Stimulated activated CD4-positive, alpha-beta T cell treated with anti-CD3 and anti-CD28 coated beads, Interleukin-12 subunit alpha, Interleukin-12 subunit beta, amount 100 ng/mL, for 48 hours (primary cell): ENCODE measurements at regions not wholly inside any gene's neighbourhood (a gene's known extent, or its start where the extent isn't known, plus 50 kb on each side); places are given as distances from the start of the nearest gene placed in this dataset.
A peak's percentile ranks its signal among the peaks of the same experiment; 100 is the strongest.

Experiments used
- DNase-seq, 3 donors: peaks; one replicate each; pipeline ENCODE4 v3.0.0-alpha.2; 2020; ENCODE audit warnings: low read depth in 2 of 3, low spot score in 1 of 3

DNA sequence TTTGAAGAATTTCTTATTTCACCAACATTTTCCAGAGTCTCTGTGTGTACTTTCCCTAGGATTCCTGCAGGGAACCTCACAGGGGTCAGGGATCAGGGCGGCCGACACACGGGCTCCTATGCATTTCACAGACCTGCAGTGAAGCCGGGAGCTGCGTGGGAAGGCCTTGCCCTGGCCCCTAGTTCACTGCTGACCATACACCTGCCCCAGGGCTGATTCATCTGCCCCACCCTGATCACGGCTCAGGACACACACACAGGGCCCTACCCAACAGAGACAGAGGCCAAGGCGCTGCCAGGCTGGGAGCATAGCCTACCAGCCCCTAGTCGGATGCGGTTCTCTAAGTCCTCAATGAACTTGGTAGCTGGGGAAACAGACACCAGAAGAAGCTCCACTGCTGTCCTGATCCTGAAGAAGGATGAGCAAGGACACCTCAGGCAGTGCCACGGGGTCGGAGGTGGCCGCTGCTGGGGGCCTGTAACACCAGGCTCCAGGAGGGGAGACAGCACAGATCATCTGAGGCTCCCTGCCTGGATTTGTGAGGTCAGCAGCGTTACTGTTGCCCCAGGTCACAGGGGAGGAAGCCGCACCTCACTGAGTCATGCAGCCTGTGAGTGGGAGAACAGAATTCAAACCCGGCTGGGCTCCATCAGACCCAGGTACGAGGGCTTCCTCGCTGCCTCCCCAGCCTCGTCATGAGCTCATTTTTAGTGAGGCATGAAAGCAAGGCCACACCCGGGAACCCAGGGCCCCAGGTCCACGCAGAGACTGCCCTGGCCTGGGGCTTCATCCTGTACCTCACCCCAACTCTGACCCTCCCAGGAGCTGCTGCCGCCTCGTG is 278.8 kb upstream of the PPP2R2D start:
- DNase-seq = no peak

DNA sequence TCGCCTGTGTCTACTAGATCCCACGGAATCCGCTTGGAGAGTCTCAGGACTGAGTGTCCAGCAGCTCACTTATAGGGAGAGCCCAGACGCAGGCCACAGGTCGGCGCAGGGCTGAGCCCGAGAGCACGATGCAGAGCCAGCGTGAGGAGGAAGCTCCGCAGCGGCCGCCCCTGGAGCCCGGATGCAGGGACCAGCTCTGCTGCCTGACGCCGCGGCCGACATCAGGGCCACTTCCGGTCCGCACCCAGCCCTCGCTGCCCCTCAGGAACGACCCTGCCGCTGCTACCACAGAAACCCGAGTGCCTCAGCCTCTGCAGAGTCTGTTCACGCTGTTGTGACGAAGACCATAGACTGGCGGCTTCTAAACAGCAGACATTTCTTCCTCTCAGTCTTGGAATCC is 275.8 kb upstream of the PPP2R2D start:
- no peak for DNase-seq

DNA sequence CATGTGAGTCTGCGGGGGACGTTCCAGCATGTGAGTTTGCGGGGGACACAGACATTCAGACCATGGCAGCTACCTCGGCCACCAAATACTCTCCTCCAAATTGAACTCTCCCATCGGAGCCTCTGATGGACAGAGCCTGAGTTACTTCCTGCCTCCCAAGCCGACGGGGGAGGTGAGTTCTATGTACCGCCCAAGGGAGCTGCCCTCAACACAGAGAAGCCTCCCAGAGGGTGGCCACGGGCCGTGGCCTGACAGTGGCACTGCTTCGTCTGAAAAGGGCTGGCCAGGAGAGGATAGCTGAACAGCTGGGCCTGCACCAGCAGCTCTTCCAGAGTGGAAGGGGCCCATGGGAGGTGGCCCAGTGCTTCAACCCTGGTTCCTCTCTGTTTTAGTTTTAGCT is 274.5 kb upstream of the PPP2R2D start:
- no peak for DNase-seq

DNA sequence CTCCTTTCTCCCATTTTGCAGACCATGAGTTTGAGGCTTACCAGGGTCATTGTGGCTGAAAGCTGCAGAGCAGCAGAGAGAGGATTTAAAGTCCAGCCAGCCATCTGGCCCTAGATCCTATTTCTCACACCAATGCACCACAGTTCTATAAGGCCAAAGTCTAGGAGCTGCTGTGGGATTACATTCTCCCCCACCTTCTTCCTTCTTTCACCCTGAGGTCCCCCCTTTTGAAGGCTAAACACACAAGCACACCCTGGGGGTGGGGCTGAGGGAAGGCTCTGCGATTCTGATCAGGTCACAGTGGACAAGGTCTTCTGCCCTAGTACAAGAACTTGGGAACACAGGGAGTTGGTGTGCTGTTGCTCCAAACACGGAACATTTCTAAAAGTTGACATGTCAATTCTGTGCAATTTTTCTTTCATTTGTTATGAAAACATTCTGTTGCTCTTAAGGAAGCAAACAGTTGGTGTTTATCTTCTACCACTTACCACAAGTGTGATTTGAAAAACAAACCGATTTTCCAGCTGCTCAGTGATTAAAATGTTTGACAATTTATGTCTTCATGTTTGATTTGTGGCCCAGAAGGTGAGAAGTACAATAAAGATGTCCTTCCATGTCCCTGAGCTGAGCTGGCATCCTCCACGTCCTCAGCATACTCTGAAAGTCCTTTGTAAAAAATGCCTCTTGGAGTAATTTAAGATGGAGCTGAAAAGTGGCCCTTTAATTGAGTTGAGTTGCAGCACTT is 271.6 kb upstream of the PPP2R2D start:
- no peak for DNase-seq

DNA sequence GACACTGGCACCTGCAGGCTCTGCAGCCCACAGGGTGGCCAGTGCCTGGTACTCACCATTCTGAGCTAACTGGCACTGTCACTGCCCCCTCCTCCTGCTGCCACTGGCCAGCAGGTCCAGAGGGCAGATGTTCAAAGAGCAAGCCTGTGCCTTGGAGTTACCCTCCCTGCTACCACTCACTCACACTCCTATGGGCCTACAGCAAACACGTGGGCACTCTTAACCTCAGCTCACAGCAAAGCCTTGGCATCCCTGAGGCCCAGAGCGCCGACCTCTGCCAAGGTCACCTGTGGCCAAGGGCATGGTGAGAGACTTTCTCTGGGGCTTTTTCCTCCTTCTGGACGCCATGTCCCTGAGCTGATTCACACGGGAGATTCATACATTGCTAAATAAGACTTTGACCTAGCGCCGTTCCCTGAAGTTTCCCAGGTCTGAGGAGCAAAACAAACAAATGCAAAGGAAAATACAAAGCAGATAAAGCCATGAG is 270.0 kb upstream of the PPP2R2D start:
- no peak for DNase-seq

DNA sequence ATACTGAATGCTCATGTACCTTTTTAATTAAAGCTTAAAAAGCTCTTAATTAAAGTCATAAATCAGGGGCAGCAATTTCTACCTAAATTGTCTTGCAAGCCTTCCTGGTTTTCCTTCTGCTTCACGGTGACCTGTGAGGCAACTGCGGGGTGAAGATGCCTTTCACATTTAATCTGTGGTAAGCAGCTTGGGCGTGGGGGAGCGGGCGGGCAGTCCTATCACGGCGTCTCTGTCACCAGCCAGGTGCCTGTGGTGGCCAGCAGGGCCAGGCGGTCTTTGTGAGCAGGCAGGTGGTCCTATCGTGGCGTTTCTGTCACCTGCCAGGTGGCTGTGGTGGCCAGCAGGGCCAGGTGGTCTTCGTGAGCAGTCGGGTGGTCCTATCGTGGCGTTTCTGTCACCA is 269.2 kb upstream of the PPP2R2D start:
- no peak for DNase-seq

DNA sequence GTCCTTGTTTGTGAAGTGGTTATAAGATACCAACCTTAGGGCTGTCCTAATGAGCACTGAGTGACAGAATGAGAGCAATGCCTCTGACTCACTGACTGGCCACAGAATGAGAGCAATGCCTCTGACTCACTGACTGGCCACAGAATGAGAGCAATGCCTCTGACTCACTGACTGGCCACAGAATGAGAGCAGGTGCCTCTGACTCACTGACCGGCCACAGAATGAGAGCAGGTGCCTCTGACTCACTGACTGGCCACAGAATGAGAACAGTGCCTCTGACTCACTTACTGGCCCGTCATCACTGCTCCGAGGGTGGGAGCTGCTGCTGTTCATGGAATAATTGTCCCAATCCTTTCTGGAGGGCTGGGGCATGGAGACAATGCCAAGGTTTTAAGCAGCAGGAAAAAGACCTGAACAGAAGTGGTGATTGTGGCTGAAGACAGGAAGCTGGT is 265.2 kb upstream of the PPP2R2D start:
- no peak for DNase-seq

DNA sequence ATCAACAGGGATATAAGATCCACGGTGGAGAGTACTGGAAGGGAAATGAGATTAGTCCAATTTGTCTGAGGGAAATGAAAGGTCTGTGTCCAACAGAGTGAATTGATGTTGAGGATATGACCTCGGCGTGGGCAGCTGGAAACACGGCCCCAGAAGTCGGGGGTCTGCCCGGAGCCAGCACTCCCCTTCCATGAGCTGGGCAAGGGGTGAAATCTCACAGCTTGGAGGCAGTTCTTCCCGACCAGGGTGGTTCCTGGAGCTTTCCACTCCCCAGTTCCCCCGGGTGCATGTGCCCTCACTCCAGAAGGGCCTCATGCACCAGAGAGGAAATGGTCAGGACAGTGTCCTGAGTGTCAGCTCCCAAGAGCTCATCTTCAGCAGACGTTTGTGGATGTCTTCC is 264.7 kb upstream of the PPP2R2D start:
- no peak for DNase-seq

DNA sequence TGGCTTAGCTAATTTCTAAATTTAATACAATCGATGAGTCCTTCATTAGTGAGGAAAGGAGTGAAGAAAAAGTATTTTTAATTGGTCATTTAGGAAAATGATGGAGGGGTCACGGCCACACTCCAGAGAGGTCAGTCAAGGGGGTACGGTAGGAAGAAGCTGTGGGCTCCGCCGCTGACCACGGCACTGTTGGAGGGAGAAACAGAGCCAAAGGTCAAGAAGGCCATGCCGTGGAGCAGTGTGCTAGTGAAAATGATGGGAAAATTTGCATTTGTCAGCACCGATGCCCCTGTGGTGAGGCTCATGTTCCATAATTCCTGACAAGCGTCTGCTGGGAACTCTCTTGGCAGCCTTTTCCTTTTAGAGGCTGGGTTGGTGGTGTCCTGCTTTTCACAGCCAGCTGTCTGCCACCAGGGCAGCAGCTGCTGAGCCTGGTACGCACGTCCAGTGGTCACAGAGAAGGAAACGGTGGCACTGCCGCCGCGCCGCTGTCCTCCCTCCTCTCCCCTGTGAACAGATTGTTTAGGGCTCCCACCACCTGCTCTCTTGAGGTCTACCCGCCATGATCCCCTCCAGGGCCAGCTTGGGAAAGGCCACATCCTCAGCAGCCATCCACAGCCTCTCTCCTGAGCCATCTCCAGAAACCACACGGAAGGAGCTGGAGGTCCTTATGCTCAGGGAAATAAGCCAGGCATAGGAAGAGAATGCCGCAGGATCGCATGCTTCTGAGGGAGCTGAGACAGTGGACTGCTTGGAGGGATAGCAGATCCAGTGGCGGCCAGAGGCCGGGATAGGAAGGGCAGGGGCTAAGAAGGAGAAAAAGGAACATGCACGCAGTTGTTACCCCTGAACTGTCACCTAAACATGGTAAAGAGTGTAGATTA is 263.7 kb upstream of the PPP2R2D start:
- no peak for DNase-seq

DNA sequence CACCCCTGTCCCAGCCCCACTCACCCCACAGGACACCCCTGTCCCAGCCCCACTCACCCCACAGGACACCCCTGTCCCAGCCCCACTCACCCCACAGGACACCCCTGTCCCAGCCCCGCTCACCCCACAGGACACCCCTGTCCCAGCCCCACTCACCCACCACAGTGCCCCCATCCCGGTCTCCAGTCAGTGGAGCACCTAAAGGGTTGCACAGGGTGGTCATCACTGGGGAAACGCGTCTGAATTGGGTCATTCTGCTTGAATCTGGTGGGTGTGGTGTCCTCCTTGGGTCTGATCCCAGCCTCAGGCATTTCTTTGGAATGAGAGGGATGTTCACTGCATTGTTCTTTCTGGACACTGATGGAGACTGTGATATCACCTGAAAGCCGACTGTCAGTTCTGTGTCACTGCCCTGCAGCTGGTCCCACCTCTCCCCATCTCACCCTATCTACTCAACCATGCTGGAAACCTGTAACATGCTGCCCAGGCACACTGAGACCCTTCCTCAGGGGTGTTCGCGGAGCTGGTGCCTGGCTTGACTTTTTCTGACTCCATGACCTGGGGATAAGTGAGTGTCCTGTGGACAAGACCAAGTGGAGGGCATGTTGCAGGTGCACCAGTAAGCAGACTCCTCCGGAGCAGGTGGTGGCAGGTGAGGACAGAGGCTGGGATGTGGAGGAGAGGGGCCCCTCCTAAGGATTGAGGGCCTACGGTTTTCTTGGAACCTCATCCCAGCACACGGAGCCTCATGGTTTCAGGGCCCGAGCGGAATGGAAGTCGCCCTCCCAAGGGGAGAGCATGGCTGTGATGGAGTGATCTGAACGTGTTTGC is 262.5 kb upstream of the PPP2R2D start:
- DNase-seq = no peak

DNA sequence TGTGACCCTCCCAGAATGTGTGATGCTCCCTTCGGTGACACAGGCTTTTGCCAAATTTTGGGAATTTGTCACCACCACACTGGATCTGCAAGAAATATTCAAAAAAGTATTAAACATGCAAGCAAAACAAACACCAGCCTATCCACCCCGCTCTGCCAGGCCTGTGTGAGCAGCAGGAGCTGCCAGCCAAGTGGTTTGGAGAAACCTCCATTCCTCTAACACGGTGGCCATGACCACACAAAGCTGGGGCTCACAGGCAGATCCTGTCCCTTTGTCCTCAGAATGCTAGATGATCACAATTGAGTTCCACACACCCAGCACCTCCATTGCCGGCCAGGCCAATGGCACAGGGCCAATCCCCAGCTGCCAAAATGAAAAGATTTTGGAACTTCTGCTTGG is 261.9 kb upstream of the PPP2R2D start:
- no peak for DNase-seq

DNA sequence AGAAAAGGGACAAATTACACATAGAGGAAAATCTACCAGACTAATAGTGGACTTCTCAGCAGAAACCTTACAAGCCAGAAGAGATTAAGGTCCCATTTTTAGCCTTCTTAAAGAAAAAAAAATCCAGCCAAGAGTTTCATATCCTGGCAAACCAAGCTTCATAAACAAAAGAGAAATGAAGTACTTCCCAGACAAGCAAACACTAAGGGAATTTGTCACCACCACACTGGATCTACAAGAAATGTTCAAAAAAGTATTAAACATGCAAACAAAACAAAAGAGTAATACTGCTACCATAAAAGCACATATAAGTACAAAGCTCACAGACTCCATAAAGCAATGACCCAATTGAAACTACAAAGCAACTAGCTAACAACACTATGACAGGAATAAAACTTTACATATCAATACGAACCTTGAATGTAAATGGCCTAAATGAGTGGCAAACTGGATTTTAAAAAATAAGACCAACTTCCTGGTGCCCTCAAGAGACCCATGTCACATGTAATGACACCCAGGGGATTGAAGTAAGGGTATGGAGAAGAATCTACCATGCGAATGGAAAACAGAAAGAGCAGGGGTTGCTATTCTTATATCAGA is 260.7 kb upstream of the PPP2R2D start:
- no peak for DNase-seq

DNA sequence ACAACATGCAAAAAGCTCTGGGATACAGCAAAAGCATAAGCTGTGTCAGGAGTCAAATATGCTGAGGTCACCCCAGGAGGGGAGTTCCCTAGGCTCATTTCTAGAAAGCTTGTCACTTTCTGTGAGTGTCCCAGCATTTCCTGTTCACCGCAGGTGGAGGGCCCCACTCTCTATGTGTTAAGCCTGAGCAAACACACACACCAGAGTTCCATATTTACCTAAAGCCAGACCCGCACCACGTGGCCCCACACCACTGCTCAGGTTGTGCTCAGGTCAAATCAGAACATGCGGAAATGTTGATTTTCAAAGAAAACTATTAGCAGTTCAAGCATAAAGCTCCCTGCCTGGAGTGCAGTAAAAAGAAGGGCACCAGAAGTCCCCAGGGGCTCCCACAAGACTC is 259.6 kb upstream of the PPP2R2D start:
- peak in 2 of 3 donors; percentile 0 to 20 for DNase-seq

DNA sequence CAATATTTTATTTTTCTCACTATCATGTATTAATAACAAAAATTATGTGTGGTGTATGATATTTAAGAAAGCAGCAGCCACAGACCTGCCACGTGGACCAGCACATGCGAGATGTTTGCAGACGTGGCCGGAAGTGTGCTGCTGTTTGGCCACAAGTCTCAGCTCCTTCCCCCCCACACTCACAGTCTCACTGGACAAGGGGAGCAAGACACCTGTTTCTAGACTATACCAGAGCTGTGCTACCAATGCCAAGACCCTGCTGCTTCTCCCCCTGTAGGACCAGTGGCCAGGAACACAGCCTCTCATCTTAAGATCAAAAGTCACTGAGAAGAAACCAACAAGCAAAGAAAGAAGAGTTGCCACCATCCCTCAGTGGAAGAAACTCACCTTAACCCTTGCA is 258.9 kb upstream of the PPP2R2D start:
- no peak for DNase-seq

DNA sequence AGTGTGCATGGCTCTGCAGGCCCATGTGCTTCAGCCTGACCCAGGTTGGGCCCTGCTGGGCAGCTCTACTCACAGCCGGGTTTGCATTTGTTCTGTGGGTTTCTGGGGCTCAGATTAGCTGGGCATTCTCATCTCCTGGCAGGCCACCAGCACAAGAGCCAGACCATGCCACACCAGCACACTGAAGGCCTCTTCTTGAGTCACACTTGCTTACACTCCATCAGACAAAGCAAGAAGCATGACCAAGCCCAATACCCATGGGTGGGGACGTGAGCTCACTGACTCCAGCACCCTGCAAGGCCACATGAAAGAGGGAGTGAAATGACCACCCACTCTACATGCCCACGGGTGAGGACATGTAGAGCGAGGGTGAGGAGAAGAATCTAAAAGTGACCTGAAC is 257.8 kb upstream of the PPP2R2D start:
- DNase-seq = no peak

DNA sequence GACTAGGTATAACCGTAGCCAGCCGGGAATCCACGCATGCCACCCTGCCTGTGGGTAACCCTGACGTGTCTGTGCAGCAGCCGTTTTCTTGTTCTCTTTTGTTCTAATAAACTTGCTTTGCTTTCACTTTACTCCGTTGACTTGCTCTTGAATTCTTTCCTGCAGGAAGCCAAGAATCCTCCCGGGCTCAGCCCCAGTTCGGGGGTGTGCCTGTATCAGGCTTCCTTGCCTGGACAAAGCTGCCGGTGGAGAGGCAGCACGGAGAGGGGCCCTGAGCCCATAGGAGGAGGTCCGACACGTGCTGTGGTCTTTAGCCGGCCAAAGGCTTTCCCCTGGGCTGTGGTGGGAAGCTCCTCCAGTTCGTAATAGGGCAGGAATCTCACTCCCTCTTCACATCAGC is 256.5 kb upstream of the PPP2R2D start:
- no peak for DNase-seq

DNA sequence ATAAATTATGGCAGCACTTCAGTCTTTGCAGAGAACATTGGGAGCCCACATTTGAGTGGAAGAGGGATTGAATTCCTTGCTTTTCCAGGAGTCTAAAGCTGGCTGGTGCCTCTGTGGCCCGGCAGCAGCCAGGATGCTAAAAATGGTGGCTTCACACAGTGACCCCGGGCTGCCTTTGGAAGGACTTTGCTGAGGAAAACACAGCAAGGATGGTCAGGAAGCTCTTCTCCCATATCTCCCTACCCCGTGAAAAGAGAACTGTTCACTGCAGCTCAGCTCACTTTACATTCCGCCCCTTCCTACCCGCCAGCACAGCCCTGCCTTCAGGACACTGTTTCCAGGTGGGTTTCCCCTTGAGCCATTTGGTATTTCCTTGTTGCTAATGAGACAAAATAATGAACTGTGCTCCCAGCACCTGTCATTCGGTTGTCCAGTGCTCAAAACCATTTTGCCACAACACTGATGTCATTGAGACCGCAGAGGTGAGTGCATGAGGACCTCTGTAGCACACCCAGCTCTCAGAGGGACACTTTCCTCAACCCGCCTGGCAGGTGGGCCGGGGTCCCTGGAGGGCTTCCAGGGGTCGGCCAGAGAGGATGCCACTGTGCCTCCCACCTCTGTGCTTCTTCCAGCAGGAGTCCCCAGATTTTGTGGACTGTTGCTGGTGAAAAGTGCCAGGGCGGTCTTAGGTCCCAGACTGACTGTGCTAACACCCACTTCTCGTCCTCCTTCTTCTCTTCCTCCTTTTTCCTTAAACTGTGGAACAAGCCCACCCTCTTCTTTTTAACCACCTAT is 255.7 kb upstream of the PPP2R2D start:
- no peak for DNase-seq

DNA sequence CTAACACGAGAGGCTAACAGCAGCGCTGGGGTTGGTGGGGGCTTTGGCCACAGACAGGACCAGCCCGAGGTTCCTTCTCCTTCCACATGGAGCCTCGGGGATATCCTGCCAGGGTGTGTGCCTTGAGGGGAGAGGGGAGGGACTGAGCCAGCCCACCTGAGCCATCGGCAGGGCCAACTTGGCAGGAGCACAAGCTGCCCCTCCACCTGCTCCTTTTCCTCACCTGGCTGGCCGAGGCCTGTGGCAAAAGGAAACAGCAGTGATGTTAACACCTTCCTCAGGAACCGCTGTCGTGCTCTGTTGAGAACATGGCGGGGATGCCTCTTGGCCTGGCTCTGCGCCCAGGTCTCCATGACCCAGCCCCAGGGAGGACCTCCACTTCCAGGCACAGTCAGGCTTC is 255.1 kb upstream of the PPP2R2D start:
- DNase-seq = no peak
